Loucy (cell line): ENCODE measurements at regions not wholly inside any gene's neighbourhood (a gene's known extent, or its start where the extent isn't known, plus 50 kb on each side); places are given as distances from the start of the nearest gene placed in this dataset.
A peak's percentile ranks its signal among the peaks of the same experiment; 100 is the strongest.

Experiments
- EZH2phosphoT487 ChIP-seq: fragments of 200-600 bp; IDR thresholded peaks from 2 replicates; pipeline ENCODE4 v1.6.1; 2018; ENCODE audit warnings: antibody characterized with exemption, mild to moderate bottlenecking, moderate library complexity, borderline replicate concordance
- TF ChIP-seq, protein P1 (sequence below): fragments of 200-600 bp; sonication (generic); conservative IDR thresholded peaks from 2 replicates; pipeline ENCODE4 v1.5.1; 2014; ENCODE audit warnings: mild to moderate bottlenecking, antibody characterized with exemption, low read length

DNA sequence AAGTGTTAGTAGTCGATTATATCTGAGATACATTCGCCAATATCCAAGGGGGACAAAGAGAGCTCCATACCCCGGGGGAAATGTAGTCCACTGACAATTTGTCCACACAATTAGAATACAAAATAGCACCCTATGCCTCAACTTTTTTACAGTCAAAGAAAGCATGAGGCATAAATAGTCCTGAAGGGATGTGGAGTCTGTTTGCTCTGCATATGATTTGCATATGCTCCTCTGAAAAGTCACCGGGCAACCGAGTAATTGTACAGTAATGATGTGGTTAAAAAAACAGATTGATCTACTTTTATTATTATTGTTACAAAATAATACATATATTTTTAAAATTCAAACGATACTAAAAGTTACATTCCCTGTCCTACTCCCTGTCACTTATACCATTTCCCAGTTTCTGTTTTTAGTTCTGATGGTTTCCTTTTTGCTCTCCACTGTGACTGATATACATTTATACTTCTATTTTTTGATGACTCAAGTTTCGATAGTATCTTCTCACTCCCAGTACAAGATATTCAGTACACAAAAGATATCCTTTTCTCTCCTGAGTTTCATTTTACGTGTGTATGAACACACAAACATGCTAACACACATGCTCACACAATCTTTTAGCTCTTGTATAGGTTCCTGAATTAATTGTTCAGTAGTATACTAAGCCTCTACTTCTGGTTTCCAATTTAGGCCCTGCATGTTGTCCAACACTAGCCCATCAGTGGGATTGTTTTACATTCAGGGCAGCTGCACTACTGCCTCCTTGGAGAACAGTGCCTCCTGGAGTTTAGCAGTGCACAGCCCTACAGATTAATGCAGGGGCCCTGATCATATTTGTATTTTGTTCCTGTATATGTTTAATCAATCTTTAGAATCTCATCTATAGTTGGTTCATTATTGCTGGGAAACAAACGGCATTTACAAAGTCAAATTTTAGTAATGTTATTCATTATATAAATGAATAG, 130.9 kb downstream of the TES start:
- TF ChIP-seq, protein P1, sequence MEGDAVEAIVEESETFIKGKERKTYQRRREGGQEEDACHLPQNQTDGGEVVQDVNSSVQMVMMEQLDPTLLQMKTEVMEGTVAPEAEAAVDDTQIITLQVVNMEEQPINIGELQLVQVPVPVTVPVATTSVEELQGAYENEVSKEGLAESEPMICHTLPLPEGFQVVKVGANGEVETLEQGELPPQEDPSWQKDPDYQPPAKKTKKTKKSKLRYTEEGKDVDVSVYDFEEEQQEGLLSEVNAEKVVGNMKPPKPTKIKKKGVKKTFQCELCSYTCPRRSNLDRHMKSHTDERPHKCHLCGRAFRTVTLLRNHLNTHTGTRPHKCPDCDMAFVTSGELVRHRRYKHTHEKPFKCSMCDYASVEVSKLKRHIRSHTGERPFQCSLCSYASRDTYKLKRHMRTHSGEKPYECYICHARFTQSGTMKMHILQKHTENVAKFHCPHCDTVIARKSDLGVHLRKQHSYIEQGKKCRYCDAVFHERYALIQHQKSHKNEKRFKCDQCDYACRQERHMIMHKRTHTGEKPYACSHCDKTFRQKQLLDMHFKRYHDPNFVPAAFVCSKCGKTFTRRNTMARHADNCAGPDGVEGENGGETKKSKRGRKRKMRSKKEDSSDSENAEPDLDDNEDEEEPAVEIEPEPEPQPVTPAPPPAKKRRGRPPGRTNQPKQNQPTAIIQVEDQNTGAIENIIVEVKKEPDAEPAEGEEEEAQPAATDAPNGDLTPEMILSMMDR = peak; percentile 65
- no peak for TF ChIP-seq EZH2phosphoT487
